ENCODE measurements at regions not wholly inside any gene's neighbourhood (a gene's known extent, or its start where the extent isn't known, plus 50 kb on each side); places are given as distances from the start of the nearest gene placed in this dataset.
"Not testable (repeated sequence)": the region's sequence is repeated elsewhere in the genome, so short reads cannot be mapped to it uniquely, and the experiment has no call there.

GRCh38 chr10:61037261-61037830 lies 93.4 kb upstream of the RHOBTB1 start:
- not testable (repeated sequence) for DNase-seq

DNA sequence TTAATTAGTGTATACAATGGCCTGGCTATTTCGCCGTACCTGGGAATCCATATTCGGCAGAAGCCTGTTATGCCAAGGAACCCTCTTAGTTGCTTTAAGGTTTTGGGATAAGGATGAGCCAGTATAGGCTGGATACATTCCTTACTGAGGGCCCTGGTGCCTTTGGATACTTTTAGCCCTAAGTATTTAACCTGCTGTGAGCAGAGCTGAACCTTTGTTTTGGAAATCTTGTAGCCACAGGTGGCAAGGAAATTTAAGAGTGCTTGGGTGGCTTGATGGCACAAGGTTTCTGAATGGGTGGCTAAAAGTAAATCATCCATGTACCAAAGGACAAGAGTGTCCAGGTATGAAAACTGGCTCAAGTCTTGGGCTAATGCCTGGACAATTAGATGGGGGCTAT lies 92.2 kb upstream of the RHOBTB1 start:
- not testable (repeated sequence) for DNase-seq

- no peak for DNase-seq
Observed at GRCh38 chr10:61031341-61031740, 87.4 kb upstream of the RHOBTB1 start.

- DNase-seq, result no peak
Observed at GRCh38 chr10:61029411-61029810, 85.4 kb upstream of the RHOBTB1 start.

GRCh38 chr10:61028861-61029361 lies 84.9 kb upstream of the RHOBTB1 start:
- no peak for DNase-seq

DNA sequence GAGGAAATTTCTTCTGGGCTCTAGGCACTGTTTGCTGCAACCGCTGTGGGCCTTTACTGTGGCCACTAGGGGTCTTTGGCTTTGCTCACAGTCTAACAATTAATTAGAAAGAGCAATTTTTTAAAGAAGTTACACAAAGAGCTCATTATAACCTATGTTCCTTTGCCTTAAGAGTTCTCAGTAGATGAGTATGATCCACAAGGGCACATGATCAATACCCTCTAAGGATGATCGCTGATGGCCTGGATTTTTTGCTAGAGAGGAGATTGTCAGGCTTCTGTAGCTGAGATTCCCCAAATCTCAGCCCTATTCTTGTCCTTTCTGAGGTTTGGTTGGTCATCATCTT lies 80.8 kb upstream of the RHOBTB1 start:
- no peak for DNase-seq

DNA sequence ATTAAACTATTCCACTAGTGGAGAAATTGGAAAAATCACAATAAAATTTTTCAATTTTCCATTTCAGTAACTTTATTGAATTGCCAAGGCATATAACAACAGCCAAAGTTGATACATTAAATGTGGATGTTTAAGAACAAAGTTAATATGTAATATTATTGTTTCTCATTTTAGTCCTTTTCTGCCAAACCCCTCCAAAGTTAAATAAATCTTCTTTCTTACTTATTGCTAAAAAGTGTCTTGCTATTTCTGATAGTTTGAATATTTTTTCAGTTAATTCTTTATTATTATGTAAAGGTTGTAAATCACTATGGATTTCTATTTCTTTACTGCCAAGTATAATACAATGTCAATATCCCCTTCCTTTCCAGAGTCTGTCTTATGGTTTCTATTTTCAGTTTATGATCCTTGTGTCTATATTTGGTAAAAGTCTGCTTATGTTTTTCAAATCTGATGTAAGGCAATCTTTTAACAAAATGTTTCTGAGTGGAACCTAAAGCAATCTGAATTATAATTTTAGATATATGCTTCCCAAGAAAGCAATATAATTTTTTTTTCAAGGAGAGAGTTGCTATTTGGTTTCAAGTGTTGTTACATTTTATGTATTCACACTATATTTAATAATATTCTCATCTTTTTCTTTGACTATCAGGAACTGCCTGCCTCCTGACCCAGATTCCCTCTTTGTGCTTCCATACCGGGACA lies 80.3 kb upstream of the RHOBTB1 start:
- no peak for DNase-seq

DNA sequence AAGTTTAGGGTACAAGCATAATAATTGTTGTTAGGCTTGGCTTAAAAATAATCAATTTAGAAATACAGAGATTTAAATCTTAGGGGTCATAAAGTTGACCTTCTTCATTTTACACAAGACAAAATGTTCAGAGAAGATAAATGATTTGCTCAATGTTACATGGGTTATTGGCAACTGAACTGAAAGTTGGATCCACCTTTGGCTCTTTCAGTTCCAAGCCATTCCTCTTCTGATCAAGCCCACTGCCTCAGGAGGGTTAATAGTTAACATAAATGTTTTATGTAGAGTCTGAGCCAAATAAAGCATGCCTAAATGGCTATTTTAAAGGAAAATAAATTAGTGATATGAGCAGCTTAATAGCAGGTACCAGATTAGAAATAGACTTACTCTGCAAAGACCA lies 79.1 kb upstream of the RHOBTB1 start:
- no peak for DNase-seq

DNA sequence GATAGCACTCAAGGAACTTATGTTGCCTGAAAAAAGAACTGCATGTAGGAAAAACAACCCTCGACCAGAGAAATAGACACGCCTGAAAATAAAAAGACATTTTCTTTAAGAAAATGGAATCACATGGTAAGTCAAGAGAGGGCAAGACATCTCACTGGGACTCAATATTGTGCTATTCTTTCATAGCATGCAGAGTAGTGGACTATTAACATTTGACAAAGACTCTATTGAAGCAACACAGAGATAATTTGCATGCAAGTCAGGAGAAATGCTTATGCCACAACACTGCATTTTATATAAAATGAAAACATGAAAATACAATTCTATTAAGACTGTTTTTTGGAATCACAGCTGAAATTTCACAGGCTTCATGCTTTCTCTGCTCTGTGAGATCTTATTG lies 77.9 kb upstream of the RHOBTB1 start:
- no peak for DNase-seq

- DNase-seq, result no peak
Observed at GRCh38 chr10:61020420-61021158, 76.6 kb upstream of the RHOBTB1 start.

DNA sequence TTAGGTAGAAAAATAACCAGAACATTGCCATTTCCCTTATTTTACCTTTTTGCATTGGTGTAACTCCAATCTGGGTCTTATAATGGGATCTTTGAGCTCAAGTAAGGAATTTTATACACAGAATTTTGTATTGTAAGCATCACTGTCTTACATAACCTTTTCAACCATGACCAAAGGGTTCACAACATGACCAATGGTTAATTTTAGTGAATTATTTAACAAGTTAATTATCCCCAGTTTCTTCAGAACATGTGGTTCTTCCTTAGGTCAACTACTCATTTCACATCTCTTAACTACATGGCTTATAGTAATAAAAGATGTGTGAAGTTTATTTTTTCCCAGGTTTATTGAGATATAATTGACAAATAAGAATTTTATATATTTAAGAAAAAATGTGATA lies 74.2 kb upstream of the RHOBTB1 start:
- DNase-seq, result no peak

- DNase-seq, result no peak
Observed at GRCh38 chr10:61016630-61017029, 72.6 kb upstream of the RHOBTB1 start.

GRCh38 chr10:61016007-61016406 lies 72.0 kb upstream of the RHOBTB1 start:
- no peak for DNase-seq

- no peak for DNase-seq
Observed at GRCh38 chr10:61010863-61011262, 66.9 kb upstream of the RHOBTB1 start.

DNA sequence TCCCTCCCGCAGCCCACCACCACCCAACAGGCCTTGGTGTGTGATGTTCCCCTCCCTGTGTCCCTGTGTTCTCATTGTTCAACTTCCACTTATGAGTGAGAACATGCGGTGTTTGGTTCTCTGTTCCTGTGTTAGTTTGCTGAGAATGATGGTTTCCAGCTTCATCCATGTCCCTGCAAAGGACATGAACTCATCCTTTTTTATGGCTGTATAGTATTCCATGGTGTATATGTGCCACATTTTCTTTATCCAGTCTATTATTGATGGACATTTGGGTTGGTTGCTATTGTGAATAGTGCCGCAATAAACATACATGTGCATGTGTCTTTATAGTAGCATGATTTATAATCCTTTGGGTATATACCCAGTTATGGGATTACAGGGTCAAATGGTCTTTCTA lies 59.1 kb upstream of the RHOBTB1 start:
- DNase-seq, result not testable (repeated sequence)

GRCh38 chr10:61001731-61002122 lies 57.7 kb upstream of the RHOBTB1 start:
- no peak for DNase-seq

GRCh38 chr10:61000769-61001730 lies 57.1 kb upstream of the RHOBTB1 start:
- DNase-seq, result peak; percentile 4 to 6

GRCh38 chr10:60998932-60999331 lies 54.9 kb upstream of the RHOBTB1 start:
- DNase-seq, result no peak

DNA sequence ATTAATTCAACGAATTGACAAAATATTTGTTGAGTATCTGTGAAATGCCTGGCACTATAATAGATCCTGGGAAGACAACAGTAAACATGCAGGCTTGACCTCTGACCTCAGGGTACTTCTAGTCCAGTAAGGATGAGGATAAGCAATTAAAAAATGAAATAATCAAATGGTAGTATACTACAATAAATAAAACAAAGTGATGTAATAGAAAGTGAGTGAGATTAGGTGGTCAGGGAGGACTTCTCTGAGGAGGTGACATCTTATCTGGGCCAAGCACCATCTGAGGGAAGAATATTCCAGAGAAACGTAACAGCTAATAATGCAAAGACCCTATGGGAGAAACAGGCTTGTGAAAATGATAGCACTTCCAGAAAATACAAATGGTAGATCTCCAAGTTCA lies 50.1 kb upstream of the RHOBTB1 start:
- DNase-seq, result no peak

Data from activated CD4-positive, alpha-beta T cell treated with anti-CD3 and anti-CD28 coated beads, Interleukin-2, amount 50 U/mL, for 48 hours (primary cell).